K562 (cell line): ENCODE measurements at regions not wholly inside any gene's neighbourhood (a gene's known extent, or its start where the extent isn't known, plus 50 kb on each side); places are given as distances from the start of the nearest gene placed in this dataset.

Experiments
- ATAC-seq: fragments of 200-7000 bp; cut with Tn5 transposase; 3 replicates; pipeline ENCODE4 v1.9.1; 2020; ENCODE audit warnings: moderate library complexity
- BruUV-seq: library from RNA; stranded (reverse); fragments of 400-500 nt; replicated peaks from 2 replicates; lab custom pipeline; 2021; lab: Mats Ljungman, UMichigan
- CTCF ChIA-PET: fragments of 300-600 bp; formaldehyde crosslinking; extraction: SDS; loops from one replicate; lab custom pipeline; 2021; ENCODE audit warnings: low intra/inter-chr PET ratio; lab: Yijun Ruan, JAX
- POLR2A ChIA-PET: fragments of 300-600, 350-650 bp; sonication (Branson Sonifier 250); formaldehyde crosslinking; extraction: SDS; loops from one replicate; lab custom pipeline; 2021; ENCODE audit warnings: antibody characterized with exemption, inconsistent platforms; lab: Yijun Ruan, JAX
- DNase-seq, 4 experiments: peaks; one replicate each; pipeline versions ENCODE4 v3.0.0 to v3.0.0-alpha.2; 2011 to 2018; ENCODE audit warnings: low spot score in 3 of 4, mixed read lengths in 3 of 4; ENCODE audit errors: extremely low read depth in 1 of 4
- FAIRE-seq: peaks from 2 replicates; lab custom pipeline; 2011; peaks lifted over from hg19 to GRCh38; lab: Jason Lieb, UNC
- H2AFZ ChIP-seq: 2 replicates; pipeline ENCODE4 v1.6.0; 2011; ENCODE audit warnings: low read depth, low read length, control low read depth, inconsistent platforms
- H3K27ac ChIP-seq: fragments of 200-600 bp; 3 replicates; pipeline ENCODE4 v1.8.0; 2011; ENCODE audit warnings: low read depth, mild to moderate bottlenecking, control low read depth, inconsistent platforms, low read length, moderate library complexity, mixed read lengths; ENCODE audit errors: extremely low read depth
- H3K27me3 ChIP-seq, 2 experiments: fragments of 300-600 bp in 1 of 2; 2 replicates in 1 of 2; 3 replicates in 1 of 2; pipeline versions ENCODE4 v1.6.0 to v1.8.0; 2011; ENCODE audit warnings: inconsistent platforms in 2 of 2, low read length in 2 of 2, mild to moderate bottlenecking in 1 of 2, mixed read lengths in 1 of 2, moderate library complexity in 1 of 2; ENCODE audit not compliant: control insufficient read depth in 2 of 2, insufficient read depth in 2 of 2
- H3K36me3 ChIP-seq: fragments of 300-600 bp; 3 replicates; pipeline ENCODE4 v1.8.0; 2011; ENCODE audit warnings: mild to moderate bottlenecking, low read length, inconsistent platforms; ENCODE audit not compliant: control insufficient read depth, insufficient read depth
- H3K4me1 ChIP-seq, 2 experiments: fragments of 200-600 bp in 1 of 2; replicated peaks in 1 of 2; 2 replicates in 1 of 2; 3 replicates in 1 of 2; pipeline versions ENCODE4 v1.5.1 to v1.8.0; 2011; ENCODE audit warnings: inconsistent platforms in 2 of 2, low read length in 2 of 2, mild to moderate bottlenecking in 1 of 2, mixed read lengths in 1 of 2, moderate library complexity in 1 of 2; ENCODE audit not compliant: control insufficient read depth in 2 of 2, insufficient read depth in 2 of 2
- H3K4me2 ChIP-seq: 2 replicates; pipeline ENCODE4 v1.6.1; 2011; ENCODE audit warnings: low read length, control low read depth, inconsistent platforms, mixed read lengths; ENCODE audit not compliant: insufficient read depth
- H3K4me3 ChIP-seq: fragments of 200-600 bp; sonication (generic), shearing (Covaris generic); 2 replicates; pipeline ENCODE4 v1.5.1; 2016; ENCODE audit warnings: control low read depth, inconsistent platforms
- H3K79me2 ChIP-seq: fragments of 200-600 bp; 3 replicates; pipeline ENCODE4 v1.8.0; 2011; ENCODE audit warnings: low read length, inconsistent platforms; ENCODE audit not compliant: control insufficient read depth, insufficient read depth
- H3K9ac ChIP-seq, 2 experiments: 2 replicates each; pipeline versions ENCODE4 v1.6.0 to v1.6.1; 2011; ENCODE audit warnings: low read depth in 2 of 2, low read length in 2 of 2, control low read depth in 1 of 2, inconsistent platforms in 1 of 2, mild to moderate bottlenecking in 1 of 2, mixed read lengths in 1 of 2; ENCODE audit not compliant: insufficient read depth in 1 of 2
- H3K9me1 ChIP-seq: one replicate; pipeline ENCODE4 v1.6.0; 2011; ENCODE audit warnings: inconsistent platforms, mild to moderate bottlenecking, low read length, moderate library complexity; ENCODE audit not compliant: control insufficient read depth, insufficient read depth
- H3K9me3 ChIP-seq: replicated peaks from 2 replicates; pipeline ENCODE4 v1.5.1; 2011; ENCODE audit warnings: low read depth, low read length, inconsistent platforms; ENCODE audit not compliant: control insufficient read depth, insufficient read depth
- H4K20me1 ChIP-seq: replicated peaks from 2 replicates; pipeline ENCODE4 v1.6.1; 2011; ENCODE audit warnings: low read length, inconsistent platforms, mixed read lengths; ENCODE audit not compliant: control insufficient read depth, insufficient read depth
- ATF2 ChIP-seq: sonication (generic); formaldehyde crosslinking; IDR thresholded peaks from 2 replicates; pipeline ENCODE4 v1.8.1; 2022; ENCODE audit warnings: missing genetic modification reagents
- CHD2 ChIP-seq: IDR thresholded peaks from 2 replicates; pipeline ENCODE4 v1.6.1; 2011; ENCODE audit warnings: low read depth, low read length
- E4F1 ChIP-seq: fragments of 250-450 bp; sonication (Bioruptor Pico); IDR thresholded peaks from 2 replicates; pipeline ENCODE4 v1.5.0; 2021; ENCODE audit warnings: mild to moderate bottlenecking, borderline replicate concordance
- EWSR1 ChIP-seq: fragments of 450-650 bp; IDR thresholded peaks from 2 replicates; pipeline ENCODE4 v1.6.1; 2018; ENCODE audit warnings: borderline replicate concordance, mild to moderate bottlenecking, low read depth, moderate library complexity; ENCODE audit not compliant: partially characterized antibody
- FOXM1 ChIP-seq, 2 experiments: fragments of 450-650 bp in 1 of 2; sonication (generic) in 1 of 2; formaldehyde crosslinking in 1 of 2; IDR thresholded peaks; 2 replicates each; pipeline versions ENCODE4 v1.6.1 to v1.9.0; 2017 to 2022; ENCODE audit warnings: low read depth in 2 of 2, mild to moderate bottlenecking in 2 of 2, missing genetic modification reagents in 1 of 2, moderate library complexity in 1 of 2
- HDAC6 ChIP-seq: IDR thresholded peaks from 2 replicates; pipeline ENCODE4 v1.6.1; 2012; ENCODE audit warnings: low read depth, mild to moderate bottlenecking, control low read depth, inconsistent platforms, low read length, moderate library complexity
- JUND ChIP-seq, 2 experiments: IDR thresholded peaks; 2 replicates in 1 of 2; 3 replicates in 1 of 2; pipeline ENCODE4 v1.6.1; 2011; ENCODE audit warnings: borderline replicate concordance in 2 of 2, low read depth in 2 of 2, low read length in 2 of 2, improper control_type of control experiment in 1 of 2, missing biosample characterization in 1 of 2, missing genetic modification characterization in 1 of 2, missing genetic modification reagents in 1 of 2
- MCM3 ChIP-seq: fragments of 450-650 bp; IDR thresholded peaks from 2 replicates; pipeline ENCODE4 v1.6.1; 2016
- MEF2A ChIP-seq: IDR thresholded peaks from 2 replicates; pipeline ENCODE4 v1.6.1; 2011; ENCODE audit warnings: low read depth, mild to moderate bottlenecking, low read length, moderate library complexity; ENCODE audit not compliant: control insufficient read depth
- PTRF ChIP-seq: fragments of 450-650 bp; IDR thresholded peaks from 2 replicates; pipeline ENCODE4 v1.6.1; 2016; ENCODE audit warnings: mild to moderate bottlenecking, missing genetic modification characterization, missing compliant biosample characterization
- PTTG1 ChIP-seq: fragments of 450-650 bp; IDR thresholded peaks from 2 replicates; pipeline ENCODE4 v1.6.1; 2016; ENCODE audit warnings: low read depth, mild to moderate bottlenecking, missing genetic modification characterization, missing compliant biosample characterization
- RCOR1 ChIP-seq, 2 experiments: IDR thresholded peaks; 2 replicates each; pipeline ENCODE4 v1.6.1; 2012; ENCODE audit warnings: low read depth in 2 of 2, low read length in 2 of 2, borderline replicate concordance in 1 of 2, improper control_type of control experiment in 1 of 2
- TEAD4 ChIP-seq, 2 experiments: sonication (generic) in 1 of 2; formaldehyde crosslinking in 1 of 2; IDR thresholded peaks; 2 replicates each; pipeline versions ENCODE4 v1.6.1 to v1.8.0; 2012 to 2022; ENCODE audit warnings: borderline replicate concordance in 1 of 2, inconsistent platforms in 1 of 2, low read length in 1 of 2, mild to moderate bottlenecking in 1 of 2, missing genetic modification reagents in 1 of 2
- U2AF2 ChIP-seq: fragments of 200-400 bp; formaldehyde crosslinking; optimal IDR thresholded peaks from 2 replicates; pipeline ENCODE3; 2017; ENCODE audit warnings: low read depth, mild to moderate bottlenecking, low read length
- ZNF384 ChIP-seq: IDR thresholded peaks from 2 replicates; pipeline ENCODE4 v1.6.1; 2012; ENCODE audit warnings: low read depth, low read length, improper control_type of control experiment
- ZNF507 ChIP-seq: conservative IDR thresholded peaks from 2 replicates; pipeline ENCODE4 v1.6.1; 2017; ENCODE audit warnings: missing genetic modification characterization, missing compliant biosample characterization
- ZNF699 ChIP-seq: fragments of 250-450 bp; sonication (Bioruptor Pico); IDR thresholded peaks from 2 replicates; pipeline ENCODE4 v1.8.0; 2021; ENCODE audit warnings: mild to moderate bottlenecking, moderate library complexity; ENCODE audit not compliant: insufficient replicate concordance
- ZNF764 ChIP-seq: fragments of 250-450 bp; sonication (Bioruptor Pico); IDR thresholded peaks from 2 replicates; pipeline ENCODE4 v1.4.0; 2020; ENCODE audit warnings: low read depth, mild to moderate bottlenecking, moderate library complexity
- ZNF77 ChIP-seq: fragments of 250-450 bp; sonication (Bioruptor Pico); IDR thresholded peaks from 2 replicates; pipeline ENCODE4 v1.5.0; 2020
- WGBS: fragments of 100-300 bp; shearing (Covaris generic); methylation state at CpG from one replicate; pipeline ENCODE4 v1.1.6; 2016; ENCODE audit warnings: low coverage, mixed read lengths; ENCODE audit not compliant: insufficient coverage; ENCODE audit errors: missing lambda C conversion rate; 5-methylcytosine and 5-hydroxymethylcytosine counted together
- in situ Hi-C: fragments of 300-500 bp; cut with MboI; formaldehyde crosslinking; loops from 4 replicates; pipeline ENCODE4 v1.15.0; 2018; ENCODE audit warnings: inconsistent platforms, mixed read lengths
- intact Hi-C: fragments of 100-400 bp; cut with micrococcal nuclease; formaldehyde crosslinking; loops from 2 replicates; pipeline ENCODE4 v1.14.2; 2022

GRCh38 chr5:61657686-61658085 lies 325.6 kb downstream of the ZSWIM6 start:
- FAIRE-seq (no peak), ATAC-seq (no peak), DNase-seq (no peak)
- intact Hi-C loops: loop anchor here (2.0 to 10.0 kb wide), 4 partner anchors 223 to 980 kb away; no protein-coding TSS in a partner anchor
- ChIA-PET CTCF (interaction anchor here (0.6 to 1.8 kb wide), 2 partner anchors 384 to 699 kb away, joined by 4 to 5 read pairs; no protein-coding TSS in a partner anchor), POLR2A (interaction anchor here (0.6 kb wide), 1 partner anchor 11 kb away, joined by 3 read pairs; no protein-coding TSS in a partner anchor)
- Histone ChIP-seq H2AFZ (no peak overlapping the region), H3K27me3 (peaks cover 10 to 37% of the 10 kb centered on the region in 2 experiments; a peak in 4 of 5 replicates), H3K9me3 (no peaks in the 10 kb centered on the region), H3K4me3 (no peak overlapping the region), H3K36me3 (no peaks in the 10 kb centered on the region), H3K4me2 (no peak overlapping the region), H3K79me2 (no peaks in the 10 kb centered on the region), H3K9ac (no peak overlapping the region), H4K20me1 (no peaks in the 10 kb centered on the region), H3K9me1 (no peaks in the 10 kb centered on the region), H3K27ac (no peak overlapping the region), H3K4me1 (no peaks in the 10 kb centered on the region)
- in situ Hi-C loops: no loop called here
- WGBS: 0% methylated on average over 3 of the region's 3 CpGs
- BruUV-seq: no TSS peak
- TF ChIP-seq E4F1: no peak
- TF ChIP-seq TEAD4 (IDR thresholded peaks at IDR 0.05; ENCODE audit: low read length): no peak
- no peak for TF ChIP-seq TEAD4 (CRISPR knock-in tag; IDR thresholded peaks at IDR 0.05; ENCODE audit: borderline replicate concordance)
- TF ChIP-seq ZNF77: no peak
- TF ChIP-seq ZNF507 (tag): no peak
- TF ChIP-seq U2AF2: no peak
- no peak for TF ChIP-seq JUND (IDR thresholded peaks at IDR 0.05; ENCODE audit: borderline replicate concordance, low read depth, low read length)
- no peak for TF ChIP-seq JUND (tag; IDR thresholded peaks at IDR 0.05; ENCODE audit: borderline replicate concordance, low read depth, low read length)
- no peak for TF ChIP-seq MEF2A
- no peak for TF ChIP-seq PTRF (tag)
- TF ChIP-seq ZNF764 (CRISPR knock-in tag): no peak
- TF ChIP-seq HDAC6: no peak
- no peak for TF ChIP-seq RCOR1 (IDR thresholded peaks at IDR 0.05; ENCODE audit: borderline replicate concordance in 1 of 2, low read depth in 2 of 2, low read length in 2 of 2)
- TF ChIP-seq ATF2: no peak
- TF ChIP-seq CHD2: no peak
- TF ChIP-seq EWSR1: no peak
- TF ChIP-seq FOXM1 (IDR thresholded peaks at IDR 0.05; ENCODE audit: low read depth): no peak
- no peak for TF ChIP-seq FOXM1 (CRISPR knock-in tag; IDR thresholded peaks at IDR 0.05; ENCODE audit: low read depth)
- TF ChIP-seq MCM3: no peak
- no peak for TF ChIP-seq PTTG1 (tag)
- no peak for TF ChIP-seq ZNF384
- no peak for TF ChIP-seq ZNF699 (CRISPR knock-in tag)
